ENCODE measurements at regions not wholly inside any gene's neighbourhood (a gene's known extent, or its start where the extent isn't known, plus 50 kb on each side); places are given as distances from the start of the nearest gene placed in this dataset.

DNA sequence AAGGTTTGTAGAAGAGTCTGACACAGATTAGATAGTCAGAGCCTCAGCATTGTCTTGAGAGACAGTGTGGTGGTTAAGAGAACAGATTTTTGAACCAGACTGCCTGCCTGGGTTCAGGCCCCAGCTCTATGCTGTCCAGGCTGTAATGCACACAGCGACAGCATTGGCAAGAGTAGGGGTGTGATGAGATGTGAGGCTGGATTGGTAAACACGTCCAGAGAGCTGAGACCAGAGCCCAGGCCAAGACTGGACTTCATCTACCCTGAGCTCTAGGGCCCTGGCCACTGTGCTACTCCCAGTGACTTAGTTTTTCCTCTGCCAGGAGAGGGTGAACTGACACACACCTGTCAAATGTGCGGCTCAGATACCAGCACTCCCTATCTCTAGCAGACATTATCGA is 360.4 kb downstream of the RPS24 start:
- DNase-seq (ENCODE audit: low read depth): no peak

DNA sequence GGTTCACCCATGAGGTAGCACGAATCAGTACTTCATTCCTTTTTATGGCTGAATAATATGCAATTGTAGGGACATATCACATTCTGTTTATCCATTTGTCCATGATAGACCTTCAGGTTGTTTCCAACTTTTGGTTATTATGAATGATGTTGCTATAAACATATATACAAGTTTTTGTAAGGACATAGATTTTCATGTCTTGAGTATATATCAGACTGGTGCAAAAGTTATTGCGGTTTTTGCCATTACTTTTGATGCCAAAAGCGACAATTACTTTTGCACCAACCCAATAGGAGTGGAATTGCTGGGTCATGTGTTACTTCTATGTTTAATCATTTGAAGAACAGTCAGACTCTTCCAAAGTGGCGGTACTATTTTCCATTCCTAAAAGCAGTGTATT is 361.5 kb downstream of the RPS24 start:
- DNase-seq (ENCODE audit: low read depth): no peak

DNA sequence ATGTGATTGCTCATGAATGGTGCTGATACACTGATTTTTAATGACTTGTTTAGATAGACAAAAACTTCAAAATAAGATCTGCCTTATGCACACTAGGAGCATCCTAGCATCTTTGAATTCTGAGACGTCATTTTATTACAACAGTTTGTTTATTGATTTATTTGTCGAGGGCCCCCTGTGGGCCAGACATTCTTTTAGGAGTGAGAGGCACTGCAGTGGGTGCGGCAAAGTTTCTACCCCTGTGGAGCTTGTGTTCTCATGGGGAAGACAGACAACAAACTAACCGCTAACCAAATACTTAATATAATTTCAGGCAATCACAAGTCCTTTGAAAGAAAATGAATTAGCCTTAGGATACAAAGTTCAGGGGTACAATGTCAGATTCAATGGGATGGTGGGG is 363.1 kb downstream of the RPS24 start:
- no peak for DNase-seq (ENCODE audit: low read depth)

DNA sequence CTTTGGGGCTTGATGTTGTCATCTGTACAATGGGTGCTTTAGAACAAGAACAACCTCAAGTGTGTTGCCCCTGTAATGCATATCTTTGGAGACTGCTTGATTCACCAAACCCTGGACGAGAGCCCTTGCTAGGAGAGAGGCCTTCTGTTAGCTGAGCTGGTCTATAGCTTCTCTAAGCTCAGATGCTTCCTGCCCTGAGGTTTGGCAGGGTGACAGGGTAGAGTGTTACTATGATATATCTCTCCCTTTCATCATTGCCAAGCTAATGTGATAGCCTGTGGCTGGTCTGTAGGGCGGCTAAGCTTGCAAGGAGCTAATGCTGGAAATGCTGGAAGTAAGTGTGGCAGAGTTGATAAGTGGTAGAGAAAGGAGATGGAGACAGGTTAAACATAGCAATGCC is 364.1 kb downstream of the RPS24 start:
- DNase-seq (ENCODE audit: low read depth): no peak

DNA sequence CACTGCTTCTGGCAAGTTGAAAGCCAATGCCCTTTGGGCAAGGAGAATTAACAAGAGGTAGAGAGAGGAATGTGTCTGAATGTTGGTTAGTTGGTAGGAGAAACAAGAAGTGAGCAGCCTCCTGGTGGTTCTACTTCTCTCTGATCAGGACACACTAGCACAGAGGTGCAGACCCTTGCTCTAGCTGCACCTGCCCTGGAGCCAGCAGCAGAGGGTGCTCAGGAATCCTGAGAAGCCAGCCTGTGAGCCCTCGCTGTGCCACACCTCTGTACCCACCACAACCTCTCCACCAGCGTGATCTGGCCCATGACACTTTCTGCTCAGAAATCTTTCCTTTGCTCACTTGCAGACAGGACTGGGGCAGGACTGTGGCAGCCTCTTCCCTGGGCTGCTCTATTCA is 364.7 kb downstream of the RPS24 start:
- no peak for DNase-seq (ENCODE audit: low read depth)

DNA sequence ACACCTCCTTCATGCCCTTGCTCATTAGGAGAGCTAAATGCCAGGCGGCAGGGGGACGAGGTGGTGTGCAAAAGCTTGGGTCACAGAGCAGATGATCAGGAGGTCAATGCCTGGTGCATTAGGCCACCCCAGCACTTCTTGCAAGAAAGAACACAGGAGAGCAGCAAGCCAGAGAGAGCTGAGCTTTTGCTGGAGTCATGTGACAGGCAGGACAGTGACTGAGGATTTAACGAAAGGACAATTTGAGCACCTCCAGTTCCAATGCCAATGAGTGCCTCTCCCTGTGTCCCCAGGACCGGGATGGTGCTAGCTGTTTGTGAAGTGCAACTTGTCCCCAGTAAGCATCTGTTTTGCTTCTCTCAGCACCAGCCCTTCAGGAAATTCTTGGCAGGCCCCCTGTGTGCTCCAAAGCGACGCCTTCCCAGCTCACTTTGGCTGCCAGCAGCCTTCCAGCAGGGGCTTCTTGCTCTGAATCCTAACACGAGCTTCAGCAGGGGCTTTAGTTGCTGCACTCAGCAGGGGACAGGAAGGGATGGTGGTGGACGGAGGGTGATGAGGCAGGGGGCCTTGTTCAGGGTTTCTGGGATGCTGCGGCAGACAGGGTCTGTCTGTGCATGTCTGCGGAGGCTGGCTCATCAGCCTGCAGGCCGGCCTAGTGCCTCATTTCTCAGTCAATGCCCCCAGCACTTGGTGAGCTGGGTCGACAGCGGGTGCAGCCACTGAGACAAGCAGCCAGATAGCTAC is 368.1 kb downstream of the RPS24 start:
- no peak for DNase-seq (ENCODE audit: low read depth)

DNA sequence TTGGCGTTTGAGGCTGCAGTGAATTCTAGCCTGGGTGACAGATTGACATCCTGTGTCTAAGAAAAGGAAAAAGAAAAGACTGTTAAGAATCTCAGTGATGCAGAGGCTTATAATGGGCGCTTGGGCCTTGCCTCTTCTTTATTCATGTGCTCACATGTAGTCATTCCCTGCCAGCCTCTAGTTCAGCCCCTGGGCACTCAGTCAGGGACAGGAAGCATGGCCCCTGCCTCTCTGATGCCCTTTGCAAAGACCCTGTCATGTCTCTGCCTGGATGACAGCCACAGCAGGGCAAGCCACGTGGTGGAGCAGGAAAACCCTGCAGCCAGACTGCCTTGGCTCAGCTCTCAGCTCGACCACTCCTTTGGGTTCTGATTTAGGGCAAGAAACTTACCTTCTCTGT is 368.9 kb downstream of the RPS24 start:
- DNase-seq (ENCODE audit: low read depth): no peak

DNA sequence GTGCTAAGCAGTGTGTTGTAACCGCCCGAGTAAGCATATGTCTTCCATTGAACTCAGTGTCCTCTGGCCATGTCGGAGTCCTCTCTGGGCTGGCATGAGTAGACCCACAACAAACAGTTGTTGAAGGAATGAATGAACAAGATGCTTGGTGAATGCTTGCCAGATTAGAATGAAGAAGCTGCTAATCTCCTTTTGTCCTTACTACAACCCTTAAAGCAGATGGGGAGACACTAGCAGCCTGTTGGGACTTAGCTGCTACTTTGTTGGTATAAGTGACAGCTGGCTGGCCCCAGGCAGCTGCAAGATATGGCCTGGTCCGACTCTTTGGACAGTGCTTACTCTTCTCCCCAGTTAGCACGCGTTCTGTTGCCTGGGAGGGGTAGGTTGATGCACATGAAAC is 370.1 kb downstream of the RPS24 start:
- no peak for DNase-seq (ENCODE audit: low read depth)

DNA sequence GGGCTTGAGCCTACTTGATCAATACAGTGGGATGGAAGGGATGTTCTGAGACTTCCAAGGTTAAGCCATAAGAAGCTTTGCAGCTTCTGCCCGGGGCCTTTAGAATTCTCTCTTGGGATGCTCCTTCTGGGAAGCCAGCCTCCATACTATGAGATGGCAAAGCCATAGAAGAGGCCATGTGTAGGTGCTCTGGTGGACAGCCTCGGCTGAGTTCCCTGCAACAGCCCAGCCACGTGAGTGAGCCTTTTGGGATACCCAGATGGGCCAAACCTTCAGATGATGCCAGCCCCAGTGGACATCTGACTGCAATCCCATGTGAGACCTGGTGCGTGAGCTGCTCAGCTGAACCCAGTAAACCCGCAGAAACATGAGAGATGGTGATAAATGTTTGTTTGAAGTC is 370.6 kb downstream of the RPS24 start:
- no peak for DNase-seq (ENCODE audit: low read depth)

DNA sequence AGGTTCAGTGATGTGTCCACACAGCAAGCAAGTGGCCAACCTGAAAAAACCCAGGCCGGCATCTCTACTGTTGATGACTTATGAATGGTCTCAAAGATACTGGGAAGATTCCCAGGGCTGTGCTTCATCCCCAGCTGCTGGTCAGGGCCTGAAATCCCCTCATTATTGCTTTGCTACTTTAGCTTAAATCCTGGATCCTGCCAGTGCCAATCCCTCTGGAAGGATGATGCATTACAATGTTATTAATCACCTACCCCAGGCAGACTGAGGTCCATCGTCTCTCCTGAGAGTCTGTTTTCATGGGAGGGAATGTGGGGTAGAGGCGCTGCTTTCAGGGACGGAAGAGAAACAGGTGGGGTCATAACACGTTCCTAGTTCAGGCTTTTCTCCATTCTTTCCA is 371.6 kb downstream of the RPS24 start:
- DNase-seq (ENCODE audit: low read depth): no peak

DNA sequence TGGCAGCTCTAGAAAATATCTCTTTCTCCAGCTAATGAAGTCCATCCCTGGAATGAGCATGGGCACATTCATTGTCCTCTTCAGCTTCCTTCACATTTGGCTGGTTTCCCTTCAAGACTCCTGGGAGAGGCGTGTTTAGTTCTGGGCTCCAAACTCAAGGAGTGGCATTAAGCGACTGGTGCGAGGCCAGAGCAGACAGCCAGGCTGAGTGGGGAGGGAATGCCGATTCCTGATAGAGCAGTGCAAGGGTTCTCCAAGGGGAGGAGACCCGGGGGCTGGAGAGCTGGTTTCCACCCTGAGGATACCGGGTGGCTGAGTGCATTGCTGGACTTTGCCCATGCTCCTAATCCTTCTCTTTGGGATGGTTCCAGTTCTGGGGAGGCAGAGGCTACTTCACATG is 372.1 kb downstream of the RPS24 start:
- DNase-seq (ENCODE audit: low read depth): no peak

DNA sequence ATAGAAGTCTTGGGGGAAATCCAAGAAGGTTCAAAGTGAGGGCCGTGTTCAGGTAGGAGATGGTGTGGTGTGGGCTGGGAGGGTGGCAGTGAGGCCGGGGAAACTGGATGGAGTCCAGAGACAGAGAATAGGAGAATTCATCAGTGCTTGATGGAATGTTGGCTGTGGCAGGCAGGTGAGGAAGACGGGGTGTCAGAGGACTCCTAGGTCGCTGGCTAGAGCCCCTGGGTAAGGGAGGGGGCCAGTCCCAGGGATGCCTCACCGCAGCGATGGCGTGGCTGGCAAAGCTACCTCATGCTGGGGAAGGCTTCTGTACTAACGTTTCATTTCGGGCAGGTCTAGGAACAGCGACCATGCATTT is 373.0 kb downstream of the RPS24 start:
- DNase-seq (ENCODE audit: low read depth): no peak

DNA sequence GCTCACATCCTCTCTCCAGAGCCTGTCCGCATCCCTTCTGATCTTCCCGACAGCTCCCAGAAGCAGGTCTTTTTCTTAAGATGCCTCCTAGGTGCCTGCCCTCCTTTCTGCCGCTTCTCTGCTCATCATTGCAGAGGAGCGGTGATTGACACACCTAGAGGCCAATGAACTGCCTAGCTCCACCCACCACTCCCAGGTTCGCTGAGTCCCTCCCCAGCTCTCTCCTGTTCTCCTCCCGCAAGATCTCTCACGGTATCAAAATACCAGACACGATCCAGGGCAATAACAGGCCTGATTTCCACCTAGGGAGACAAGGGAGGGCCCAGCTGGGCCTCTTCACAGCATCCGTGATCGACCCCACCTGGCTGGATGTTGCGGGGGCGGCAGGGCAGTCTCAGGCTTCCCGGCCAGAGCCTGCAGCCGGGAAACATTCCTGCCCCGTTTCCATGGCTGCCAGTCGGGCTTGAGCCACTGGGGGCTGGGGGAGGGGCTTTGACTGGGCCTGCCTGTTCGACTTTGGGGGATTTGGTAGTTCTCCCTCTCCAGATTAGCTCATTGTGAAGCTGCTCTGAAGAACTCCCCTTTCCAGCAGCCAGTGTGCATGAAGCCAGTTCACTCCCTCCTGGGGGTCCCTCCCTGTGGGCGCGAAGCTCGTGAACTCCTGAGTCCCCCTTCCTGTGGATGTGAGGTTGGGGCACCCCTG is 373.5 kb downstream of the RPS24 start:
- DNase-seq (ENCODE audit: low read depth): no peak

DNA sequence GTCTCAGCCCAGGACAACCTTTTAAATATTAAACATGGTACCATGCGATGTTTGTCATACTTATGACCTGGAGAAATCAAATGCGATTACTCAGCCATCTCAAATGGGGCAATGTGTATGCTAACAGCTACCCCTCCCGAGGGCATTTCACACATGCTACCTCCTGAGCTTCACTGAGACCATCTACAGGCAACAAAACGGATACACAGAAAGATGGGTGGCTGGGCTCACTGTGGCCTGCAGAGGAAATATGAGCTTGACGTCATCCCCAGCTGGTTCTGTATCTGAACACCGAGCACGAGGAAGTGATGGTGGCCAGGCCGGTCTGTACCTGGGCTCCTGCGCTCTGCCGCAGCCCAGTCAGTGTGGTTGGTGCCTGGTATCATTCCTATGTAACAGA is 374.3 kb downstream of the RPS24 start:
- no peak for DNase-seq (ENCODE audit: low read depth)

DNA sequence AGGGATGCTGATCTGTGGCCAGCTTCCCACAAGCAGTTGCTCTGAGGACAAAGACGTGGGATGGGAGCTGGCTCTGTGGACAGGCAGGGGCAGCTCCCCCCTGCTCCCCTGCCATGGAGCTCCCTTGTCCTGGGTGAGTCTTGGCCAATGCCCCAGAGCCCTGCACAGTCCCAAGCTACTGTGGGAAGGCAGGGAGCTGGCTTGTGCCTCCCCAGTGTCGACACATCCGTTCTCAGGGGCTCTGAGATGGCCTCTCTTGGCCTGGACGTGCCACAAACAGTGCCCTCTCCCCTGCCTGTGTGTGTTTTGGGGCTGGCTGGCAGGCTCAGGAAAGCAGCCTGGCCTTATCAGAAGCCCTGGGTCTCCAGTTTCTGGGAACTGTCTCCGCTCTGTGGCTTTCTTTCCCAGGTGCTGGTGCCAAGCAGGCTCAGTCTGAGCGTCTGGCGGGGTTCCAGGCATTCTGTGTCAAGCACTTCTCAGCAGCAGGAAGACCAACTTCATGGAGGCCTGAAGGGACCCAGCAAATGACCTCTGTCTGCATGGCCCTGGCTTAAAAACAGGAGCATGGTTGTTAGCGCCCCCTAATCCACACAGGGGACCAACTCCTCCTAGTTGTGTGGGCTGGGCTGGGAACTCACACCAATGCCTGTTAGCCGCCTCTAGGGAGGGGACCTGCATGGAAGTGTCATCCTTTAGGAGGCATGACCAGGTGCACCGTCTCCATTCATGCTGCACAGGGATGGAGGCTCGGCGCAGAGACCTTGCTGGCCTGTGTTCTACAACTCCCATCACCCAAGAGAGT is 375.2 kb downstream of the RPS24 start:
- DNase-seq (ENCODE audit: low read depth): no peak

DNA sequence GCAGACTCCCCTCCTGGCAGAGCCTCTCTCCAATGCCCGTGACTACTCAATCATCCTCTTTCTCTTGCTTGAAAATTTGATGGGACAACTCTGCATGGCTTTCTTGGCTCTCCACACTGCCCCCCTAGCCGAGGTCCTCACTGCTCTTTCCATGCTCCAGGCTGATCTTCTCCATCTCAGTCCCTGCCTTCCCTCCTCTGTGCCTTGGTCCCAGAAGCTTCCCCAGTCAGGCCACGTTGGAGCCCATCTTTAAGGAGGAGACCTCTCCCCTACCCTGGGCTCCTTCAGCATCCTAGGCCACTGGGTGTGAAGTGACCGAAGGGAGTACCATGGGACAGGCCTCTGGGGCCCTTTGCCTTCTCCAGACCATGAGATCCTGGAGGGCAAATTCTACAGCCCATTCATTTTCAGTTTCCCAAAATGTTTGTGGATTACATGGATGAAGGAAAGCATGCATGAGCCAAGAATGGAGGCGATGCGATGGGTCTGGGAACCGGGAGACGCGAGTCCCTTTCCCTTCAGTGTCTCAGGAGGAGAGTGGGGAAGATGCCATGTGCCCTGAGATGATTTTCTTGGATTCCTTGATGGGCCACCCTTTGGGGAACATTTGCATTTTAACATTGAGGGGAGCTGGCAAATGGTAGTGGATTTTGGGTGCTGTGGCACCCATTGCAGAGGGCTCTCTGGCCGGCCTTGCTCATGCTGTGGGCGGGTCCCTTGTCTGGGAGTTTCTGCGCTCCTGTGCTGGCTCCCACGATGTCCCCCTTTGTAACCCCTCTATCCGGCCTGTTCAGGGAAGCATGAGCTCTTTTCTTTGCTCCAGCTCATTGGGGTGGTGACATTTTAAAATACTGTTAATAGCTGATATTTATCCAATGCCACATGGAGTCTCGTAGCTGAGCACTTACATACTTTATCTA is 376.6 kb downstream of the RPS24 start:
- no peak for DNase-seq (ENCODE audit: low read depth)

DNA sequence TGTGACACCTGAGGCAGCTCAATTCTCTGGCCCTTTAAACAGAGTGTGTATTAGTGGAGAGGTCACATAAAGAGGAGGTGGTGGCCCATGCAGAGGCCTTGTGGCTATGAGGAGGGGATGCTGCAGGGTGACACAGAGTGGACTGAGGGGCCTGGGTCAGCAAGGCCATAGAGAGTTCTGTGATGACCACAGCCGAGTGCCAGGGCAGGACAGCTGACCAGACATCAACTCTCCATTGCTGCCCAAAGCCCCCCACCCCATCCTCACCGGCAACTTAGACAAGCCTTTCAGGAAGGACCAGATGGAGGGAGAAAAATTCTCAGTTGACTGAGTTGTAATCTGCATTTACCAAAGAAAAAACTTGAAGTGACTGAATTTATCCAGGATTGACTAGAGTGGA is 378.1 kb downstream of the RPS24 start:
- DNase-seq (ENCODE audit: low read depth): no peak

DNA sequence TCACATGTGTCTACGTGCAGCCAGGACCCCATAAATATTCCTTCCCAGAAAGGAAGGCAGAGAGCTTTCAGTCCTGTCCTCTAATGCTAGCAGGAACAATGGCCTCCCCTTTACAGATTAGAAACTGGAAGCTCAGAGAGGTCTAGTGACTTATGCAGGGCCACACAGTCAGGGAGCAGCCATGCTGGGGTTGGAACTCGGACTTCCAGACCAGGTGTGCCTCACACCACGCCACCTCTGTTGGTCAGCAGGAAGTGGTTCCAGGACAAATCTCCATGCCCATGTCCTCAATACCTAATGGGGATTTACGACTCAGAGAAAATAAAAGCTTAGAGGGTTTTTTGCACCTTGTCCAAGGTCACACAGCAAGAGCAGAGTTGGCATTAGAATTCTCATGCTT is 378.9 kb downstream of the RPS24 start:
- DNase-seq (ENCODE audit: low read depth): no peak

DNA sequence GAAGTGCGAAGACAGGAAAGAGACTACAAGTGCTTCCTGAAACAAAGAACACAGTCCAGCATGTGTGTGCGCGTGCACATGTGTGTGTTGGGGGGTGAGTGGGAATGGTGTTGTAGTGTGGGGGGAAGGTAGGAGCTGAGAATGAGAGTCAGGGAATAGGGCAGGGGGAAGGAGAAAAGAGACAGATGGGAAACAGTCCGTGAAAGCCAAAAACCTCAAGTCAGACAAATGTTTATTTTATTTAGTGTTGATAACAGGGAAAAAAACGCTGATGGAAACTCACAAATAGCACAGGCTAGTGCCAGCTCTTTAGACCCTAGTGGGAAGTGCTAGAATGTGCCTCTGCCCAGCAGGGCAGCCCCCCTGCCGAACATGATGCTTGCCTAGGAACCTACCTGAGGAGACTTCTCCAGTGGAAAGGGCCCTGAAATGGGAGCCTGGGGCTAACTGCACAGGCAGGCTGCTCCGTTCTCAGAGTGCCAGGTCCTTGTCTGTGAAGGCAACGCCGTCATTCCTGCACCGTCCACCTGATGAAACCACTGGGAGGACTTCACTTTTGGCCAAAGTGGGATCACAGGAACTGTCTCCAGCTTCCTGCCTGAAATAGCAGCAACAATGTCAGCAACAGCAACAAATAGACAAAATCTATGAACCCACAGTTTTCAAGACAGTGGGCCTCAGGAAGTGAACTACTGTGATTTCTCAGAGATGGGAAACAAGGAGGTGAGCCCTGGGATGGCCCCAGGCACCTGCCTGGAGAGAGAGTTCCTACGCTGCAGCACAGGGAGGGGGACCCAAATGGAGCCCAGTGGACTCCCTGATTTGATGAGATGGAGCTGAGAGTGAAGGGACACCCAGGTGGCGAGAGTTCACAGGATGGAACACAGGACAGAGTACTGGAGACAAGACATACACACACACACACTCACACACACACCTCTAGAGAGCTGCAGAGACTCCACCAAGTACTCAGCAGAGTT is 379.7 kb downstream of the RPS24 start:
- DNase-seq (ENCODE audit: low read depth): no peak

DNA sequence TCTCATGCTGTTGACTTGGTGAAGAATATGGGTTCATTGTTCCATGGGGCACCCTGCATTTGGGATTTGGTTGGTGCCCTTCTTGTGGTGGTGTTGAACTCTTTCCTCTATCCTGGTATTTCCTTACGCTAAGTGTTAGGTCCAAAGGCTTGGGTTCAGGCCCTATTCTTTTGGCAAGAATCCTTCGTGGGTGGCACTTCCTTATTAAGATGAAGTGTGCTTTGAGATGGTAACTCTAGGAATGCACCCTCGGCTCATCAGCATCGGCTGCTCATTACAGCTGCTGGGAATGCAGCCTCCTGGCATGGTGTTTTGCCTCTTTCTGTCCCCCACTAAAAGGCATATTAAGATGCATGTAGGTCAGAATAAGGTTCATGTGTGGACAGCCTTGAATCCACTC is 380.7 kb downstream of the RPS24 start:
- no peak for DNase-seq (ENCODE audit: low read depth)

DNA sequence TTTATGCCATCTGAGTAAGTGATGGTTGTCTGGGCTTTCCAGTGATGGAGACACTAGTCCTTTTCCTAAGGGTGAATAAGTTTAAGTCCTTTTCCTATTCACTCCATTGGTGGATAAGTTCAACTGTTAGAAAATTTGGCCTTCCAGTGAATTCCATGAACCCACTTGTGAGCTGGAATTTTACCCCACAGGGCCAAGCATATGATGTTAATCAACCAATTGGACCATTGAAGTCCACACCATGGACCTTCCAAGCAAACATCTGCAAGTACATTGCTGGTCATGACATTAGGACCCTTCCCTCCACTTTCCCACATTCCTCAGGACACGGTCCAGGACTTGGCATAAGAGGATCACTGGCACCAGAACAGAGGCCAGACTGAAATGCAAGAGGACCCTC is 381.4 kb downstream of the RPS24 start:
- no peak for DNase-seq (ENCODE audit: low read depth)
